Endothelial cell of hepatic sinusoid (primary cell): ENCODE measurements at regions not wholly inside any gene's neighbourhood (a gene's known extent, or its start where the extent isn't known, plus 50 kb on each side); places are given as distances from the start of the nearest gene placed in this dataset.

Source experiments
- in situ Hi-C: cut with HindIII; loops from 2 replicates; pipeline ENCODE4 v1.10.0; 2017; ENCODE audit warnings: low sequenced_read_pairs

DNA sequence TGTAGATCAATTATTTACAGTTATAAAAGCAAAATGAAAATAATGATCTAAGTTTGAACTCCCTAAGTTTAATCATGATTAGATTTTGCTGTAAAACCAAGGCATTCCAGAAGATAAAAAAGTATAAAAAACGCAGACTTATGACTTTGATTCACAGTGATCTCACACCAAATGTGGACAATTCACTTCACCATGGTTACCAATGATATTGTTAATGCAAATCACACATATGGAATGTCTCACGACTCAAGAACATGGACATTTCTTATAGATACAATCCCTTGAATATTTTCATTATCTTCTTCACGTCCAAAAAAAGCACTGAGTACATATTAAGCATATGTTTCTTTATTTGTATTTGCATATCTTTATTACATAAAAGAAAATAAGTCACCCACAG lies 1054.2 kb downstream of the NAALADL2 start:
- in situ Hi-C loops, result no loop called here

DNA sequence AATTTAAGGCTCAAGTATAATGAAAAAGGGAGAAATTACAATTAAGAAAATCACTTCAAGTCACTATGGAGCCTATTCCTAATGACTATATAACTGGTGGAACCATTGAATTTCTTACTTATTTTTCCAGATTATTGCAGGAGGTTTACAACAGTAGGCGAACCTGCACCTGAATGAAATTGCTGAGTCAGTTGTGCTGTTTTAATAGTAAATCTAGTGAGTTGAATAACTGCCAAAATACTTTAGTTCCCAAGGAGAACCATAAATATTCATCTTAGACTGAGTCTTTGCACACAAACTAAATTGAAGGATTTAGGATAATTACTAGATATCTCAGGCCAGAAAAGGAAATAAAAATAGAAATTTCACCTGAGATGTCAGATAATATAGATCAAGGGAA lies 1052.8 kb downstream of the NAALADL2 start:
- in situ Hi-C loops, result no loop called here

DNA sequence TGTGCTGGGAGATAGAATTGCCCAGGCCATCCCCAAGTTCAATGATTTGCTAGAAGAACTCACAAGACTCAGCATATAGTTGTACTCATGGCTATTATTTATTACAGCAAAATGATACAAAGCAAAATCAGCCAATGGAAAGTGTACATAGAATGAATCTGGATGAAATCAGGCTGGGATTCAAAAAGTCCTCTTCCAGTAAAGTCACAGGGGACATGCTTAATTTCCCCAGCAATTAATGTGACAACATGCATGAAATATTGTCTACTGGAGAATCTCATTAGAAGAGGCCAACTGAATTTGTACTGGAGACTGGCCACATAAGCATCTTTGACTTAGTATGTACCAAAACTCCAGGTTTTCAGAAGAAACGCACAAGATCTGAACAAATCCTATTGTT lies 1043.1 kb downstream of the NAALADL2 start:
- in situ Hi-C loops, result no loop called here

DNA sequence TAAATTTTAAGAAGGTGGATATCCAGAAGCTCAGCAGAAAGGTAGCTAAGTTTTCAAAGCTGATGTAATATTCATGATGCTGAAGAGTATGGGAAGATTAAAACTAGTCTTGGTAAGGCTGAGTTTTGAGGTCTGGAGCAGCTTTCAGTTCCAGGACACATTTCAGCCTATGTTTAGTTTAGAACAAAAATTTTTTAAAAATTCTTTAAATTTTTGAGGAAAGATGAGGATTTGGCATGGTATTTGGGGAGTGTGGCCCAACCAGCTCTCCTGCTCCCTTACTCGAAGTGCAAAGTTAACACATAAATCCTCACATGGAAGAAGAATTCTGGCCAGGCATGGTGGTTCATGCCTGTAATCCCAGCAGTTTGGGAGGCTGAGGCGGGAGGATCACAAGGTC lies 1039.1 kb downstream of the NAALADL2 start:
- in situ Hi-C loops, result no loop called here

DNA sequence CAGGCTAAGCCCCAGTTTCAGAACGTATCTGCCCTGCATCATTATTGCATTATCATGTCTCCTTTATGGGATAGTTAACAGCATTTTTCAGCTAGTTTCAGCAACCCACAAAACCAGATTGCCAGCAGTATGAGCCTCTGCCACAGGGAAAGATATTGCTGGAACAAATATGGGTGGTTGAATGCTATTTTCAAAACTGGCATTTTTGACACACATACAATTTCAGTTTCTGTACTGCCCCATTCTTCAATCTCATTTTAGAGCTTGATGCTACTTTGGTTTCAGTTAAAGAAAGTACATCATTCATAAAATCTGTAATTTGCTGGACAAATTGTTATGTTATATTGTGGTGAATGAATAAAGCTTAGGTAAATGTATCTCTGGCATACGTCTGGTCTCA lies 1037.5 kb downstream of the NAALADL2 start:
- in situ Hi-C loops, result no loop called here

DNA sequence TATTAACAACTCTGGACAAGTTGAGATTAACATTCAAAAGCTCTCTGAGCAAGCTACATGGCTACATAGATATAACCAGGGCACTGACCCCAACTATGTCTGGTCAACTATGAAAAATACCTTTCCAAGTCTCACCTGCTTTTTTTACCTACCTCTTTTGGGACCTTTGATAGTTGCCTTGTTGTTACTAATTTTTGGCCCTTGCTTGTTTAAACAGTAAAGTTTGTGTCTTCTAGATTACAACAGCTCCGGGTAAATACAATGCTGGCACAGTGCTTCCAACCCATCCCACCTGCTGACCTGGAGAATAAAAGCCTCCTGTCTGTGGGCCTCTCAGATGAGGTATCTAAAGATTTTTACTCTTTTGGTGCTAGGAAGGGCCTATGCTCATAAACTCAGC lies 1036.6 kb downstream of the NAALADL2 start:
- in situ Hi-C loops, result no loop called here

DNA sequence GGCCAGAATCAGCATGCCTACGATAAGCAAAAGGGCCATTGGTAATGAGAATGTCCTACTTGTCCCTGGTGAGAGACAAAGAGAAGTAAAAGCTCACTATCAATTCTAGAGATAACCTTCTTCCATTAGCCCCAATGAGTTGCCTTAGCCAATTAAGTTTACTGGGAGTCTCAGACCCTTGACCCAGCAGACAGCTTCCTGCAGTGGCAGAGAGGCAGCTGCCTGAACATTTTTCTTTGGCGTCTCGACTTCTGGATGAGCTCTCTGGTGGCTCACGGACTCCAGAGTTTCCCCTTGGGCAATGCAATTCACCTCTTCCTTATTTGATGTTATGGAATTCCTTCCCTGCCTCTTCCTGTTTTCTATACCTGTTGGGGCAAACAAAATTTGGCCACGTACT lies 1034.4 kb downstream of the NAALADL2 start:
- in situ Hi-C loops, result no loop called here

DNA sequence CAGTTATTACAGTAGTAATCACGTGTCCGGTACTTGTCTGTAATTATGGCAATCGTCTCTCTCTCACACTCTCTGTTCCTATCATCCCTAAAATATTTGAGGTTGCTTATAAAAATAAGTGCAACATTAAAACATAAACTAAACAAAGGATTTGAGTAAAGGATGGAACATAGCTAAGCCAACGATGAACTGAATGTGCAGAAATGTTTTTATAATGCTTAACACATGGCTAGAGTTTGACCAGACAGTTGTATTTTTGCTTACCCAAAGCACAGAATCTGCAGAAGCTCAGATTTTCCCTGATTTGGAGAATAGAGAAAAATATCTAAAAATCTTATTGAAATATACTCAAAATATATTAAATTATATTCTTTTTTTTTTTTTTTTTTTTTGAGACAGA lies 1030.9 kb downstream of the NAALADL2 start:
- in situ Hi-C loops, result no loop called here

DNA sequence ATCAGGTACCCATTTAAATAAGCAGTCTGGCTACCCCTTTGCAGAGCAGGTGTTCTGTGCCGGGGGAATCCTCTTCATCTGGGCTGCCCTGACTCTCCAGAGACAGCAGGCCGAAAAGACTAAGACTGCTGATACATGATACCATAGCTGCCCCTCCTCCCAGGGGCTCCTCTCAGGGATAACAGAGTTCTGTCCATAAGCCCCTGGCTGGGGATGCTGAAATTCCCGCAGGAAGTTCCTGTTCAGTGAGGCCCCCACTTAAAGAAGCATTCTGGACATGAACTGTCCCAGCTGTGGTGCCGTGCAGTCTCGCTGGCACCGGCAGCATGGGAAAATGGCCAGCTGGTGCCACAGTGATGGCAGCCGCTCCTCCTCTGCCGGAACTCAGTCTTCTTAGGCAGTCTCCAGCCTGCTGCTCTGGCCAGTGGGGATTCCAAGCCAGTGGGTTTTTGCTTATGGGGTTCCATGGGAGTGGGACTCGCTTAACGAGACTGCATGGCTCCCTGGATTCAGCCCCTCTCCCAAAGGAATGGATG lies 1026.2 kb downstream of the NAALADL2 start:
- in situ Hi-C loops, result no loop called here

DNA sequence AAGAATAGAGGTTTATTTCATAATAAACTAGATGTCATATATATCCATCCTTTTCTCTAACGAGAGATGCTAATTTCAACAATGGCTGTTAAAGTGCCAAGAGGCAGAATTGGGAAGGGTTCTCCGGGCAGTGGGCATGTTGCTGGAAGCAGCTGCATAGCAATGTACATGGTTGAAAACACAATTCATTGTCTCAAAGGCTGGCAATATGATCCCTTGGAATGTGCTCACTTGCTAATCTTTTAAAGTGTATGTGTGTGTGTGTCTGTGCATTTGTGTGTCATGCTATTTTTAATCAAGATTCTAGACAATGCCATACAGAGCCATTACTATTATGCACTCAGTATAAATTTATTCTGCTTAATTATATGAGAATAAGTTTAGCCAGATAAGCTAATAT lies 1020.3 kb downstream of the NAALADL2 start:
- in situ Hi-C loops, result no loop called here

DNA sequence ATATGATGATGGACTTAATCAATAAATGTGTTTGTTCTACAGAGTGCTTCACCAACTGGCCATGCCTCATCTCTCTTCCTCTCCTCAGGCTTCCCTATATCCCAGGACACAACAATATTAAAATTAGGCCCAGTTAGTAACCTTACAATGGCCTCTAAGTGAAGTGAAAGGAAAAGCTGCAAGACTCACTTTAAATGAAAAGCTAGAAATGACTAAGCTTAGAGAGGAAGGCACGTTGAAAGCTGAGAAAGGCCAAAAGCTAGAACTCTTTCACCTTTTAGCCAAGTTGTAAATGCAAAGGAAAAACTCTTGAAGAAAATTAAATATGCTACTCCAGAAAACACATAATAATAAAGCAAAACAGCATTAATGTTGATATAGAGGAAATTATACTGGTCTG lies 1010.3 kb downstream of the NAALADL2 start:
- in situ Hi-C loops, result no loop called here

DNA sequence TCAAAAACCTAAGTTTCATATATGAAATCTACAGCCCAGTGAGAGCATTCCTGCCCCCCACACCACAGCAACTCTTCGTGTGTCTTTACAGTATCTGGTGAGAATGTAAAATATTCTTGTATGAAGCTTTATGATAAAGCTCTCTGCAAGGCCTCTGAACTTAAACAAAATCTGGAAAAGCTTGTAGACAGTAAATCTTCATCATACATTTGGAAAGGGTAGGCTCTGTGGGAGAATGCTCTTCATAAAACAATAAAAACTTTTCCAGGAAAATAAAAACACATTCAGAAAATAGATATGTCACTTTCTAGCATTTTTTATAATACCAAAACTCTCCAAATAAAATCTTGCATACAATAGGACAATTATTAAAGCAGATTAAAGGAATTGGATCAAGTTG lies 1009.5 kb downstream of the NAALADL2 start:
- in situ Hi-C loops, result no loop called here

DNA sequence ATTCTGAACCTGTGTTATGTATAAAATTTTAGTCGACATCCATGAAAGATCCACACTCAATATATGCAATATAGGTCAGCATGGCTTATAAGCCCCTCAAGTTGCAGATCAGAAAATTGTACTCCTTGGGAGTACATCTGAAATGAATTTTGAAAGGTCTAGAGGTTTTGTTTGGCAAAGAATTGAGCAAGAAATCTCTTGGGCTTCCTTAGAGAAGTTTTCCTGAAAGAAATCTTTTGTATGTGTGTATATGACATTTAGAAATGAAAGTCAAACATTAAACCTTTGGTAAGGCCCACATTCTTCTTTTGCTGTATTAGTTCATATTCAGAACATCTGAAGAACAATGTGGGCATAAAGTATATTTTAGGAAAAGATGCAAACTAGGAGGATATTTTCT lies 1006.6 kb downstream of the NAALADL2 start:
- in situ Hi-C loops, result no loop called here

DNA sequence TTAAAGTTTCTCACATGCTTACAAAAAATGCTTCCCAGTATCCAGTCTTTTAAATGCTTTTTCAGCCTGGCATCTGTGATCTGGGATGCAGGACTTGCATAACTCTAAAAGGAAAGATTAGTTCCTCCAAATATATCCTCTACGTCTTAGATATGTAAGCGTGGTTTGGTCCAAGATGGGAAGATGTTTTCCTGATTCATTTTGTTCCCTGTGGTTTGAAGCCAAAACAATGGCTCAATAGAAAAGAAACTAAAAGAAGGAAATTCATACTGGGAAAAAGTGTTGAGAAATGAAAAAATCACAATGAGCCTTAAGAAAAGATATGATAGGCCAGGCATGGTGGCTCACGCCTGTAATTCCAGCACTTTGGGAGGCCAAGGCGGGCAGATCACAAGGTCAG lies 1002.8 kb downstream of the NAALADL2 start:
- in situ Hi-C loops, result no loop called here
